ENCODE measurements at regions not wholly inside any gene's neighbourhood (a gene's known extent, or its start where the extent isn't known, plus 50 kb on each side); places are given as distances from the start of the nearest gene placed in this dataset.
A peak's percentile ranks its signal among the peaks of the same experiment; 100 is the strongest.

- DNase-seq (ENCODE audit: low read depth) = no peak
Observed at GRCh38 chr6:24987446-24988115, 51.8 kb upstream of the RIPOR2 start.

- DNase-seq (ENCODE audit: low read depth) = no peak
Observed at GRCh38 chr6:24988562-24988961, 52.8 kb upstream of the RIPOR2 start.

- DNase-seq (ENCODE audit: low read depth) = no peak
Observed at GRCh38 chr6:24990236-24990845, 54.6 kb upstream of the RIPOR2 start.

- no peak for DNase-seq (ENCODE audit: low read depth)
Observed at GRCh38 chr6:24990944-24991809, 55.4 kb upstream of the RIPOR2 start.

GRCh38 chr6:24991810-24992467 lies 56.2 kb upstream of the RIPOR2 start:
- peak; percentile 43 for DNase-seq (ENCODE audit: low read depth)

- no peak for DNase-seq (ENCODE audit: low read depth)
Observed at GRCh38 chr6:24994812-24995211, 59.1 kb upstream of the RIPOR2 start.

- no peak for DNase-seq (ENCODE audit: low read depth)
Observed at GRCh38 chr6:24995270-24995669, 59.5 kb upstream of the RIPOR2 start.

GRCh38 chr6:24996269-24996836 lies 60.6 kb upstream of the RIPOR2 start:
- no peak for DNase-seq (ENCODE audit: low read depth)

GRCh38 chr6:24997231-24997630 lies 61.5 kb upstream of the RIPOR2 start:
- no peak for DNase-seq (ENCODE audit: low read depth)

- DNase-seq (ENCODE audit: low read depth) = no peak
Observed at GRCh38 chr6:24997905-24998304, 62.1 kb upstream of the RIPOR2 start.

GRCh38 chr6:25002326-25003091 lies 66.7 kb upstream of the RIPOR2 start:
- no peak for DNase-seq (ENCODE audit: low read depth)

GRCh38 chr6:25004357-25004756 lies 68.6 kb upstream of the RIPOR2 start:
- DNase-seq (ENCODE audit: low read depth) = no peak

- DNase-seq (ENCODE audit: low read depth) = no peak
Observed at GRCh38 chr6:25005010-25005409, 69.2 kb upstream of the RIPOR2 start.

- no peak for DNase-seq (ENCODE audit: low read depth)
Observed at GRCh38 chr6:25006075-25006474, 70.3 kb upstream of the RIPOR2 start.

- peak; percentile 42 for DNase-seq (ENCODE audit: low read depth)
Observed at GRCh38 chr6:25006565-25007001, 70.8 kb upstream of the RIPOR2 start.

- DNase-seq (ENCODE audit: low read depth) = no peak
Observed at GRCh38 chr6:25007269-25007699, 71.5 kb upstream of the RIPOR2 start.

- DNase-seq (ENCODE audit: low read depth) = no peak
Observed at GRCh38 chr6:25008707-25009392, 73.1 kb upstream of the RIPOR2 start.

GRCh38 chr6:25009393-25009710 lies 73.6 kb upstream of the RIPOR2 start:
- DNase-seq (ENCODE audit: low read depth) = no peak

- no peak for DNase-seq (ENCODE audit: low read depth)
Observed at GRCh38 chr6:25010176-25010575, 74.4 kb upstream of the RIPOR2 start.

GRCh38 chr6:25010902-25011625 lies 75.3 kb upstream of the RIPOR2 start:
- no peak for DNase-seq (ENCODE audit: low read depth)
